ENCODE measurements at regions not wholly inside any gene's neighbourhood (a gene's known extent, or its start where the extent isn't known, plus 50 kb on each side); places are given as distances from the start of the nearest gene placed in this dataset.

- Histone ChIP-seq H3K36me3 (no peaks in the 10 kb centered on the region), H3K9me3 (no peaks in the 10 kb centered on the region), H3K4me1 (no peaks in the 10 kb centered on the region), H3K27me3 (no peaks in the 10 kb centered on the region), H3K4me3 (replicated peaks in 1 of 3) (no peak overlapping the region), H3K27ac (no peak overlapping the region)
- intact Hi-C loops (cut with DNase I) = no loop called here
- TF ChIP-seq CTCF (IDR thresholded peaks at IDR 0.05) (no peak), POLR2A (IDR thresholded peaks at IDR 0.05) (no peak)
- 78% methylated on average over 3 of the region's 3 CpGs for WGBS, 2 donors
- DNase-seq = no peak
Measured at GRCh38 chr1:194281376-194281775, 1095.0 kb upstream of the B3GALT2 start.

DNA sequence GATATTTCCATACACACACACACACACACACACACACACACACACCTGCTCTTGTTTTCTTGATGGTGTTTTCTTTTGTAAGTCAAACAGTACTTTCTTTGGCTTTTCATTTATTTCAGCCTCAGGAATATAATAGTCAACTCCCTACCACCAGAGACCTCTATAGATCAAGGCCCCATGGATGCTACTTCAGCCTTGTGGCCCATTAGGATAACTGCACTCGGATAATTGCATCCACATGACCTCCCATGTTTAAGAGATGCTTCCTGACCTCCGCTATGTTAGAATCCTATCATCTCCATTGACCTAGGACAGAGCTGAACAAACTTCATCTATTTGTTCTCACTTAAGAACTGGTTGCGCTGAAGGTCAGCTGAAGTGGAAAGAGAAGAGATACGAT is 1094.0 kb upstream of the B3GALT2 start:
- no peak overlapping the region for H3K27ac ChIP-seq
- no peak overlapping the region for H3K4me3 ChIP-seq (replicated peaks in 1 of 3)
- WGBS, 2 donors = 70 to 86% methylated on average over 4 of the region's 4 CpGs
- no peaks in the 10 kb centered on the region for H3K9me3 ChIP-seq
- H3K4me1 ChIP-seq = no peaks in the 10 kb centered on the region
- TF ChIP-seq CTCF (IDR thresholded peaks at IDR 0.05) (no peak), POLR2A (IDR thresholded peaks at IDR 0.05) (no peak)
- DNase-seq = no peak
- no peaks in the 10 kb centered on the region for H3K27me3 ChIP-seq
- H3K36me3 ChIP-seq = no peaks in the 10 kb centered on the region
- intact Hi-C loops (cut with DNase I) = no loop called here

GRCh38 chr1:194279975-194280374 is 1093.6 kb upstream of the B3GALT2 start:
- H3K9me3 ChIP-seq = no peaks in the 10 kb centered on the region
- intact Hi-C loops (cut with DNase I) = no loop called here
- WGBS, 2 donors = 86 to 91% methylated on average over 3 of the region's 3 CpGs

DNA sequence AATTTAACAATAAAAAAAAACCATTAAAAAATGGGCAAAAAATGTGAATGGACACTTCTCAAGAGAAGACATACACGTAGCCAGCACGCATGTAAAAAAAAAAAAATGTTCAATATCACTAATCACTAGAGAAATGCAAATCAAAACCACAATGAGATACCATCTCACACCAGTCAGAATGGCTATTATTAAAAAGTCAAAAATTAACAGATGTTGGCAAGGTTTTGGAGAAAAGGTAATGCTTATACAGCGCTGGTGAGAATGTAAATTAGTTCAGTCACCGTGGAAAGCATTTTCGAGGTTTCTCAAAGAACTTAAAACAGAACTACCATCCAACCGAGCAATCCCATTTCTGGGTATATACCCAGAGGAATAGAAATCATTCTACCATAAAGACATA is 1091.5 kb upstream of the B3GALT2 start:
- intact Hi-C loops (cut with DNase I) = no loop called here
- Histone ChIP-seq H3K4me1 (no peaks in the 10 kb centered on the region), H3K9me3 (no peaks in the 10 kb centered on the region), H3K27ac (no peak overlapping the region), H3K4me3 (replicated peaks in 1 of 3) (no peak overlapping the region), H3K27me3 (no peaks in the 10 kb centered on the region), H3K36me3 (no peaks in the 10 kb centered on the region)
- no peak for TF ChIP-seq CTCF (IDR thresholded peaks at IDR 0.05)
- no peak for TF ChIP-seq POLR2A (IDR thresholded peaks at IDR 0.05)
- DNase-seq = no peak
- WGBS, 2 donors = 93 to 96% methylated on average over 6 of the region's 6 CpGs

More at GRCh38 chr1:194279975-194280374, 1093.6 kb upstream of the B3GALT2 start:
- H3K27me3 ChIP-seq = no peaks in the 10 kb centered on the region
- DNase-seq = no peak
- no peaks in the 10 kb centered on the region for H3K4me1 ChIP-seq
- H3K36me3 ChIP-seq = no peaks in the 10 kb centered on the region
- H3K4me3 ChIP-seq (replicated peaks in 1 of 3) = no peak overlapping the region
- TF ChIP-seq CTCF (IDR thresholded peaks at IDR 0.05) (no peak), POLR2A (IDR thresholded peaks at IDR 0.05) (no peak)
- no peak overlapping the region for H3K27ac ChIP-seq

GRCh38 chr1:194273660-194274059 is 1087.2 kb upstream of the B3GALT2 start:
- intact Hi-C loops (cut with DNase I) = no loop called here
- no peaks in the 10 kb centered on the region for H3K27me3 ChIP-seq

More at GRCh38 chr1:194273660-194274059, 1087.2 kb upstream of the B3GALT2 start:
- no peak overlapping the region for H3K27ac ChIP-seq
- TF ChIP-seq POLR2A (IDR thresholded peaks at IDR 0.05) (no peak), CTCF (IDR thresholded peaks at IDR 0.05) (no peak)
- no peaks in the 10 kb centered on the region for H3K36me3 ChIP-seq
- no peak overlapping the region for H3K4me3 ChIP-seq (replicated peaks in 1 of 3)
- DNase-seq = no peak
- WGBS, 2 donors = 90 to 91% methylated on average over 1 of the region's 1 CpG
- H3K9me3 ChIP-seq = no peaks in the 10 kb centered on the region
- H3K4me1 ChIP-seq = no peaks in the 10 kb centered on the region

Data from thyroid gland (tissue), 4 donors.